Tibial nerve (tissue), 3 donors: ENCODE measurements at regions not wholly inside any gene's neighbourhood (a gene's known extent, or its start where the extent isn't known, plus 50 kb on each side); places are given as distances from the start of the nearest gene placed in this dataset.

Source experiments
- POLR2A ChIP-seq, 2 donors: fragments of 450-650 bp; IDR thresholded peaks; one replicate each; pipeline ENCODE4 v1.6.1; 2017; ENCODE audit warnings: antibody characterized with exemption in 2 of 2, mild to moderate bottlenecking in 2 of 2, moderate library complexity in 2 of 2
- TF ChIP-seq, protein P1 (sequence below), 5 experiments: fragments of 200-600 bp in 3 of 5; fragments of 450-650 bp in 2 of 5; sonication (generic) in 3 of 5; IDR thresholded peaks; one replicate each; pipeline ENCODE4 v1.5.1; 2016 to 2019; ENCODE audit warnings: antibody characterized with exemption in 5 of 5, mild to moderate bottlenecking in 3 of 5, moderate library complexity in 2 of 5

GRCh38 chr6:10042280-10042679 is 372.6 kb downstream of the TFAP2A start:
- TF ChIP-seq, protein P1, sequence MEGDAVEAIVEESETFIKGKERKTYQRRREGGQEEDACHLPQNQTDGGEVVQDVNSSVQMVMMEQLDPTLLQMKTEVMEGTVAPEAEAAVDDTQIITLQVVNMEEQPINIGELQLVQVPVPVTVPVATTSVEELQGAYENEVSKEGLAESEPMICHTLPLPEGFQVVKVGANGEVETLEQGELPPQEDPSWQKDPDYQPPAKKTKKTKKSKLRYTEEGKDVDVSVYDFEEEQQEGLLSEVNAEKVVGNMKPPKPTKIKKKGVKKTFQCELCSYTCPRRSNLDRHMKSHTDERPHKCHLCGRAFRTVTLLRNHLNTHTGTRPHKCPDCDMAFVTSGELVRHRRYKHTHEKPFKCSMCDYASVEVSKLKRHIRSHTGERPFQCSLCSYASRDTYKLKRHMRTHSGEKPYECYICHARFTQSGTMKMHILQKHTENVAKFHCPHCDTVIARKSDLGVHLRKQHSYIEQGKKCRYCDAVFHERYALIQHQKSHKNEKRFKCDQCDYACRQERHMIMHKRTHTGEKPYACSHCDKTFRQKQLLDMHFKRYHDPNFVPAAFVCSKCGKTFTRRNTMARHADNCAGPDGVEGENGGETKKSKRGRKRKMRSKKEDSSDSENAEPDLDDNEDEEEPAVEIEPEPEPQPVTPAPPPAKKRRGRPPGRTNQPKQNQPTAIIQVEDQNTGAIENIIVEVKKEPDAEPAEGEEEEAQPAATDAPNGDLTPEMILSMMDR (IDR thresholded peaks at IDR 0.05), result no peak
- TF ChIP-seq POLR2A (IDR thresholded peaks at IDR 0.05), result no peak
